22Rv1 (cell line): ENCODE measurements at regions not wholly inside any gene's neighbourhood (a gene's known extent, or its start where the extent isn't known, plus 50 kb on each side); places are given as distances from the start of the nearest gene placed in this dataset.

ENCODE experiments used
- ZFX ChIP-seq: fragments of 450-650 bp; IDR thresholded peaks from 2 replicates; pipeline ENCODE4 v1.6.1; 2017; ENCODE audit warnings: antibody characterized with exemption, borderline replicate concordance
- TF ChIP-seq, protein P1 (sequence below): fragments of 450-650 bp; IDR thresholded peaks from 2 replicates; pipeline ENCODE4 v1.5.1; 2017; ENCODE audit warnings: mild to moderate bottlenecking

DNA sequence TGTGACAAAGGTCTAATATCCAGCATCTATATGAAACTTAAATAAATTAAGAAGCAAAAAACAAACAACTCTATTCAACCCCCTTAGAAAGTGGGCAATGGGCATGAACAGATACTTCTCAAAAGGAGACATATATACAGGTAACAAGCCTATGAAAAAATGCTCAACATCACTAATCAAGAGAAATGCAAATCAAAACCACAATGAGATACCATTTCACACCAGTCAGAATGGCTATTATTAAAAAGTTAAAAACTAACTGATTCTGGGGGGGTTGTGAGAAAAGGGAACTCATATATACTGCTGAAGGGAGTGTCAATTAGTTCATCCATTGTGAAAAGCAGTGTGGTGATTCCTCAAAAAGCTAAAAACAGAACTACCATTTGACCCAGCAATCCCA is 198.9 kb downstream of the BMP4 start:
- TF ChIP-seq, protein P1, sequence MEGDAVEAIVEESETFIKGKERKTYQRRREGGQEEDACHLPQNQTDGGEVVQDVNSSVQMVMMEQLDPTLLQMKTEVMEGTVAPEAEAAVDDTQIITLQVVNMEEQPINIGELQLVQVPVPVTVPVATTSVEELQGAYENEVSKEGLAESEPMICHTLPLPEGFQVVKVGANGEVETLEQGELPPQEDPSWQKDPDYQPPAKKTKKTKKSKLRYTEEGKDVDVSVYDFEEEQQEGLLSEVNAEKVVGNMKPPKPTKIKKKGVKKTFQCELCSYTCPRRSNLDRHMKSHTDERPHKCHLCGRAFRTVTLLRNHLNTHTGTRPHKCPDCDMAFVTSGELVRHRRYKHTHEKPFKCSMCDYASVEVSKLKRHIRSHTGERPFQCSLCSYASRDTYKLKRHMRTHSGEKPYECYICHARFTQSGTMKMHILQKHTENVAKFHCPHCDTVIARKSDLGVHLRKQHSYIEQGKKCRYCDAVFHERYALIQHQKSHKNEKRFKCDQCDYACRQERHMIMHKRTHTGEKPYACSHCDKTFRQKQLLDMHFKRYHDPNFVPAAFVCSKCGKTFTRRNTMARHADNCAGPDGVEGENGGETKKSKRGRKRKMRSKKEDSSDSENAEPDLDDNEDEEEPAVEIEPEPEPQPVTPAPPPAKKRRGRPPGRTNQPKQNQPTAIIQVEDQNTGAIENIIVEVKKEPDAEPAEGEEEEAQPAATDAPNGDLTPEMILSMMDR = no peak
- no peak for TF ChIP-seq ZFX
